HUES48 (cell line): ENCODE measurements at regions not wholly inside any gene's neighbourhood (a gene's known extent, or its start where the extent isn't known, plus 50 kb on each side); places are given as distances from the start of the nearest gene placed in this dataset.
"Not testable (repeated sequence)": the region's sequence is repeated elsewhere in the genome, so short reads cannot be mapped to it uniquely, and the experiment has no call there.

Experiments
- H3K27ac ChIP-seq: one replicate; pipeline ENCODE4 v1.7.0; 2013; ENCODE audit warnings: low read depth, low read length, inconsistent platforms
- H3K27me3 ChIP-seq: 2 replicates; pipeline ENCODE4 v1.6.1; 2013; ENCODE audit warnings: mild to moderate bottlenecking, low read length; ENCODE audit not compliant: control insufficient read depth, insufficient read depth
- H3K36me3 ChIP-seq: 2 replicates; pipeline ENCODE4 v1.6.1; 2013; ENCODE audit warnings: low read length; ENCODE audit not compliant: control insufficient read depth, insufficient read depth
- H3K4me1 ChIP-seq: 2 replicates; pipeline ENCODE4 v1.6.1; 2013; ENCODE audit warnings: mild to moderate bottlenecking, low read length; ENCODE audit not compliant: control insufficient read depth, insufficient read depth
- H3K4me3 ChIP-seq: 2 replicates; pipeline ENCODE4 v1.5.1; 2013; ENCODE audit warnings: mild to moderate bottlenecking, low read depth, low read length
- H3K9ac ChIP-seq: 2 replicates; pipeline ENCODE4 v1.6.1; 2013; ENCODE audit warnings: mild to moderate bottlenecking, low read depth, low read length, moderate library complexity
- H3K9me3 ChIP-seq: 2 replicates; pipeline ENCODE4 v1.6.1; 2013; ENCODE audit warnings: low read length; ENCODE audit not compliant: control insufficient read depth, insufficient read depth

GRCh38 chr5:148880197-148880596, 53.8 kb downstream of the ADRB2 start:
- no peaks in the 10 kb centered on the region for H3K36me3 ChIP-seq
- no peaks in the 10 kb centered on the region for H3K9me3 ChIP-seq
- H3K9ac ChIP-seq = no peak overlapping the region
- H3K27ac ChIP-seq = no peak overlapping the region
- no peaks in the 10 kb centered on the region for H3K27me3 ChIP-seq
- H3K4me1 ChIP-seq = no peaks in the 10 kb centered on the region
- no peak overlapping the region for H3K4me3 ChIP-seq

DNA sequence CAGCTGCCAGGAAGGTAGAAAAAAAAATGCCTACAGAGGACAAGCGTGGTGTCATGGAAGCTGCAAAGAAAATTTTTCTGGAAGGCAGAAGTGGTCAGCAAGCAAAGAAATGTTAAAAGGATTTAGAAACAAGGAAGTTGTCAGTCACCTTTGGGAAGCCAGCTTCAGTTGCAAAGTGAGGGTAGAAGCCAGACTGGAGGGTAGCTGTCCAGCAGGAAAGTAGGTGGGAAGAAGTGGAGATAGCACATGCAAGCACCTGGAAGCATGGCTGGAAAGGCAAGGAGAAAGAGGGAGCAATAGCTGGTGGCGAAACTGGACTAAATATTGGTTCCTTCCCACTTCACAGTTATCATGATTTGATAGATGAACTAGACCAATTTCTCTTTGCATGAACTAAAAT, 54.3 kb downstream of the ADRB2 start:
- Histone ChIP-seq H3K27me3 (no peaks in the 10 kb centered on the region), H3K36me3 (no peaks in the 10 kb centered on the region), H3K4me3 (no peak overlapping the region), H3K9ac (no peak overlapping the region), H3K4me1 (no peaks in the 10 kb centered on the region), H3K9me3 (no peaks in the 10 kb centered on the region), H3K27ac (no peak overlapping the region)

GRCh38 chr5:148882332-148882731, 55.9 kb downstream of the ADRB2 start:
- Histone ChIP-seq H3K4me1 (no peaks in the 10 kb centered on the region), H3K9ac (no peak overlapping the region), H3K9me3 (no peaks in the 10 kb centered on the region), H3K4me3 (no peak overlapping the region), H3K36me3 (no peaks in the 10 kb centered on the region), H3K27ac (no peak overlapping the region), H3K27me3 (no peaks in the 10 kb centered on the region)

GRCh38 chr5:148884339-148885020, 58.1 kb downstream of the ADRB2 start:
- H3K27me3 ChIP-seq = no peaks in the 10 kb centered on the region
- H3K36me3 ChIP-seq = no peaks in the 10 kb centered on the region
- H3K9ac ChIP-seq = no peak overlapping the region
- no peaks in the 10 kb centered on the region for H3K4me1 ChIP-seq
- no peak overlapping the region for H3K27ac ChIP-seq
- H3K9me3 ChIP-seq = no peaks in the 10 kb centered on the region
- no peak overlapping the region for H3K4me3 ChIP-seq

DNA sequence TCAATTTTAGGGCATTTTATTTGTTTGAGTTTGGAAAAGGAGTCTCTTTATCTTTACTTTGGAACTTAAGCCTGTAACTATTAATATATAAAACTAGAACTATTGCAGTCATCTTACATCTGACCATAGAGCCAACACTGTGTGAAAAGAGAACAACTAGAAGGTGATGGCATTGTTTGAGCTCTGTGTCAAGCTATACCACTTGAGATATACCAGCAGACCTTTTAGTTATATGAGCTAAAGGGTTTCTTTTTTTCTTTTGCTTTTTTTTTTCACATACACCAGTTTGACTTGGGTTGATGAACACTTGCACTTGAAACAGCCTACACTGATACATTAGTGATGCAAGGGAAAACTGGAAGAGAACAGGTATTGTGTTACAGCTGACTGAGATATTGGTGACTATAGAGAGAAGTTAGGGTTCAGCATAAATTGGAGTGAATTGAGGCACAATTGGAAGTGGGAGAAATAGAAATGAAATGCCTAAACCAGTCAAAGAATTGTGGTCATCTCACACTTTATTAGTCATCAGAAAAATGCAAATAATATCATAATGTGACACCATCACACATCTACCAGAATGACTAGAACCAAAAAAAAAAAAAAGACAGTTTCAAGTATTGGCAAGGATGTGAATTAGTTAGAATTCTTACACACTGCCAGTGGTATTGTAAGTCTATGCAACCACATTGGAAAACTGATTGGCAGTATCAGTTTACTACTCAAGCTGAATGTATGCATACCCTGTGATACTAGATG, 60.9 kb downstream of the ADRB2 start:
- no peaks in the 10 kb centered on the region for H3K9me3 ChIP-seq
- no peak overlapping the region for H3K9ac ChIP-seq
- H3K36me3 ChIP-seq = no peaks in the 10 kb centered on the region
- no peaks in the 10 kb centered on the region for H3K27me3 ChIP-seq
- no peak overlapping the region for H3K4me3 ChIP-seq
- H3K27ac ChIP-seq = no peak overlapping the region
- no peaks in the 10 kb centered on the region for H3K4me1 ChIP-seq

- not testable (repeated sequence) for H3K9me3 ChIP-seq, H3K36me3 ChIP-seq, H3K27ac ChIP-seq, H3K4me3 ChIP-seq, H3K4me1 ChIP-seq, H3K9ac ChIP-seq, H3K27me3 ChIP-seq
Observed at GRCh38 chr5:148889936-148890335, 63.5 kb downstream of the ADRB2 start.

DNA sequence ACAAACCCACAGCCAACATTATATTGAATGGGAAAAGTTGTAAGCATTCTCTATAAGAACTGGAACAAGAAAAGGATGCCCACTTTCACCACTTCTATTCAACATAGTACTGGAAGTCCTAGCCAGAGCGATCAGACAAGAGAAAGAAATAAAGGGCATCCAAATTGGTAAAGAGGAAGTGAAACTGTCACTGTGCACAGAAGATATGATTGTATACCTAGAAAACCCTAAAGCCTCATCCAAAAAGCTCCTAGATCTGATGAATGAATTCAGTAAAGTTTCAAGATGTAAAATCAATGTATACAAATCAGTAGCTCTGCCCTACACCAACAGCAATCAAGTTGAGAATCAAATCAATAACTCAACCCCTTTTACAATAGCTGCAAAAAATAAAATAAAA, 69.0 kb downstream of the ADRB2 start:
- not testable (repeated sequence) for H3K9ac ChIP-seq, H3K36me3 ChIP-seq, H3K4me1 ChIP-seq, H3K4me3 ChIP-seq, H3K27me3 ChIP-seq, H3K27ac ChIP-seq, H3K9me3 ChIP-seq

GRCh38 chr5:148897842-148898241, 71.4 kb downstream of the ADRB2 start:
- no peaks in the 10 kb centered on the region for H3K36me3 ChIP-seq

DNA sequence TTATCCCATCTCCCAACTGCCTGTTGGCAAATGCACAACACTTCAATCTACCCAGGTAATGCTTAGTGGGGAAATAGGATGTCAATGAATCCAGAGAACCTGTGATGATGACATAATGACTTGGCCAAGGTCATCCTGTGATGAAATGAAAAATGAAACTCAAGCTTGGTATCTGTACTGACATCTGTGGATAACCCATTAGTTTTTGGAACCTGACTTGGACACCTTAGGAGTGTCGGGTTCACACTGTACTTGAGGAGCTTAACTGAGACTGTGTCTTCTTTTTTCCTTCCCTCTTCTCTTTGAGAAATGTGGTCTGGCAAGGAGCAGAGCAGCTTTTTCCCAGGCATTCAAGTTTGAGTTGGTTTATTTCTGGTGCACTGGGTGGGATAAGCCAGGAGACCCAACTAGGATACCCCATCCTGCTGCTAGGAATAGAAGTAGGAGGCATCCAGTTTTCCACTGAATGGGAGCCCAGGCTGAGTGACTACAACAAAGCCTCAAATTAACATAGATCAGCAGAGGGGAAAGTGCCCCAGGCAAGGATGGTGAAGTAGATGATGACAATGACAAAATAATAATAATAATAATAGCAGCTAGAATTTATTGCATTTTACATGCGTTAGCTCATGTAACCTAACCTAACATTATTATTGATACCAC, 72.1 kb downstream of the ADRB2 start:
- no peak overlapping the region for H3K4me3 ChIP-seq
- H3K9me3 ChIP-seq = no peaks in the 10 kb centered on the region
- no peaks in the 10 kb centered on the region for H3K36me3 ChIP-seq
- no peak overlapping the region for H3K27ac ChIP-seq
- no peaks in the 10 kb centered on the region for H3K27me3 ChIP-seq
- H3K9ac ChIP-seq = no peak overlapping the region
- no peaks in the 10 kb centered on the region for H3K4me1 ChIP-seq

More at GRCh38 chr5:148897842-148898241, 71.4 kb downstream of the ADRB2 start:
- H3K27ac ChIP-seq = no peak overlapping the region
- H3K4me3 ChIP-seq = no peak overlapping the region
- no peaks in the 10 kb centered on the region for H3K27me3 ChIP-seq
- H3K9me3 ChIP-seq = no peaks in the 10 kb centered on the region
- H3K9ac ChIP-seq = no peak overlapping the region
- H3K4me1 ChIP-seq = no peaks in the 10 kb centered on the region

DNA sequence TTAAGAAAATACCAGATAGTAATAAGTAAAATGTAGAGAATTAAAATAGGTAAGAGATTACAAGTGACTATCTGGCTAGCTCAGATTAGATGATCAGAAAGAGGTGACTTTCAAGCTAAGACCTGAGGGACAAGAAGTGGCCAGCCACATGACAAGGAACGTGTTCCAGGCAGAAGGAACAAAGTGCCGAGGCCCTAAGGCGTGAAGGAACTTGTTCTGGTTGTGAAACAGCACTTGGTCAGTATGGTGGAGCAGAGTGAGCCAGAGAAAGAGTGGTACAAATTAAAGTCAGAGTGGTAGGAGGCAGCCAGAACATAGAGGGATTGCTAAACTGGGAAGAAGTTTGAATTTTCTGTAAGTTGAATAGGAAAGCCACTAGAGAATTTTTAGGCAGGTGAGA, 73.6 kb downstream of the ADRB2 start:
- Histone ChIP-seq H3K27me3 (no peaks in the 10 kb centered on the region), H3K4me1 (0 out of 2 replicates have a peak, but pooled peaks cover 10% of the 10 kb centered on the region), H3K9me3 (no peaks in the 10 kb centered on the region), H3K4me3 (no peak overlapping the region), H3K36me3 (no peaks in the 10 kb centered on the region), H3K9ac (no peak overlapping the region), H3K27ac (no peak overlapping the region)

DNA sequence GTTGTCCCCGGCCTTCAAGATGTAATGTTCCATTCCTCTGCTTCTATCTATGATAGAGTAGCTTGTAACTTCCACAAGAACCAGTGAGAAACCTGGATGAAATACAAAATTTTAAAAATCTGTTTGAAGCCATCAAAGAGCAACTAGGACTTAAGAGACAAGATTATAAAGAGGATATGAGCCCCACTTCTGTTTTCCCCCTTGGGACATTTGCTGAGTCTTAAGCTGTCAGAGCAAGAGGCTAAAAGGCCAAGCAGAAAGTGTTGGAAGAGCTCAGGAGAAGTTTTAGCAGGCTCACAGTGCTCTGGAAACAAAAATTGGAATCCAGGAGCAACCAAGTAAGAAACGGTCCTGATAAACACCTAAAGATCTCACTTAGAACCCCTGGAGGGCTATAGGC, 76.1 kb downstream of the ADRB2 start:
- Histone ChIP-seq H3K27ac (no peak overlapping the region), H3K36me3 (no peaks in the 10 kb centered on the region), H3K27me3 (no peaks in the 10 kb centered on the region), H3K4me3 (no peak overlapping the region), H3K9ac (no peak overlapping the region), H3K9me3 (no peaks in the 10 kb centered on the region), H3K4me1 (0 out of 2 replicates have a peak, but pooled peaks cover 10% of the 10 kb centered on the region)
